Endothelial cell of umbilical vein (primary cell): ENCODE measurements at regions not wholly inside any gene's neighbourhood (a gene's known extent, or its start where the extent isn't known, plus 50 kb on each side); places are given as distances from the start of the nearest gene placed in this dataset.

Experiments used
- BruUV-seq: library from RNA; stranded (reverse); fragments of 400-500 nt; replicated peaks from 2 replicates; lab custom pipeline; 2021; lab: Mats Ljungman, UMichigan
- CTCF ChIA-PET: fragments of 300-600, 350-600 bp; sonication (Branson Sonifier 250); formaldehyde crosslinking; loops from one replicate; lab custom pipeline; 2021; ENCODE audit warnings: antibody characterized with exemption, inconsistent platforms; lab: Charles Lee
- POLR2A ChIA-PET: fragments of 300-600, 350-600 bp; sonication (Branson Sonifier 250); formaldehyde crosslinking; loops from one replicate; lab custom pipeline; 2021; ENCODE audit warnings: antibody characterized with exemption, inconsistent platforms; lab: Charles Lee
- DNase-seq: peaks from one replicate; pipeline ENCODE4 v3.0.0-alpha.2; 2011; ENCODE audit warnings: low read depth, low spot score
- FAIRE-seq: peaks from 2 replicates; lab custom pipeline; 2011; peaks lifted over from hg19 to GRCh38; lab: Jason Lieb, UNC
- H2AFZ ChIP-seq: 2 replicates; pipeline ENCODE4 v1.6.0; 2012; ENCODE audit warnings: low read depth, low read length, control low read depth, inconsistent platforms
- H3K27ac ChIP-seq: 2 replicates; pipeline ENCODE4 v1.5.1; 2011; ENCODE audit warnings: low read depth, mild to moderate bottlenecking, control low read depth, low read length, moderate library complexity; ENCODE audit not compliant: insufficient read depth
- H3K27me3 ChIP-seq, 2 experiments: 2 replicates each; pipeline versions ENCODE4 v1.6.0 to v1.6.1; 2011; ENCODE audit warnings: low read length in 2 of 2, mixed read lengths in 1 of 2; ENCODE audit not compliant: control insufficient read depth in 2 of 2, insufficient read depth in 2 of 2
- H3K36me3 ChIP-seq, 2 experiments: 2 replicates in 1 of 2; 3 replicates in 1 of 2; pipeline ENCODE4 v1.5.1; 2011; ENCODE audit warnings: low read length in 2 of 2, mild to moderate bottlenecking in 1 of 2, moderate library complexity in 1 of 2; ENCODE audit not compliant: control insufficient read depth in 2 of 2, insufficient read depth in 2 of 2; ENCODE audit errors: extremely low read depth in 1 of 2
- H3K4me1 ChIP-seq: 3 replicates; pipeline ENCODE4 v1.5.1; 2011; ENCODE audit warnings: mild to moderate bottlenecking, low read length; ENCODE audit not compliant: control insufficient read depth, insufficient read depth; ENCODE audit errors: extremely low read depth
- H3K4me2 ChIP-seq: 2 replicates; pipeline ENCODE4 v1.6.1; 2011; ENCODE audit warnings: low read length, control low read depth, mixed read lengths; ENCODE audit not compliant: insufficient read depth
- H3K4me3 ChIP-seq, 3 experiments: fragments of 200-600 bp in 1 of 3; sonication (generic), shearing (Covaris generic) in 1 of 3; replicated peaks in 1 of 3; 2 replicates each; pipeline ENCODE4 v1.5.1; 2011 to 2016; ENCODE audit warnings: control low read depth in 3 of 3, low read length in 3 of 3, mild to moderate bottlenecking in 2 of 3, inconsistent platforms in 1 of 3, low read depth in 1 of 3, moderate library complexity in 1 of 3; ENCODE audit not compliant: insufficient read depth in 1 of 3
- H3K79me2 ChIP-seq: 2 replicates; pipeline ENCODE4 v1.6.0; 2012; ENCODE audit warnings: low read length, inconsistent platforms; ENCODE audit not compliant: control insufficient read depth, insufficient read depth
- H3K9ac ChIP-seq: replicated peaks from 2 replicates; pipeline ENCODE3; 2011; ENCODE audit warnings: low read length, control low read depth; ENCODE audit not compliant: insufficient read depth; ENCODE audit errors: extremely low read depth
- H3K9me1 ChIP-seq: replicated peaks from 3 replicates; pipeline ENCODE4 v1.6.0; 2011; ENCODE audit warnings: mild to moderate bottlenecking, low read length; ENCODE audit not compliant: control insufficient read depth, insufficient read depth; ENCODE audit errors: extremely low read depth
- H3K9me3 ChIP-seq: replicated peaks from 2 replicates; pipeline ENCODE4 v1.5.1; 2012; ENCODE audit warnings: low read length, inconsistent platforms; ENCODE audit not compliant: control insufficient read depth, insufficient read depth
- H4K20me1 ChIP-seq: replicated peaks from 2 replicates; pipeline ENCODE3; 2011; ENCODE audit warnings: mild to moderate bottlenecking, low read length; ENCODE audit not compliant: control insufficient read depth, insufficient read depth; ENCODE audit errors: extremely low read depth
- CTCF ChIP-seq, 2 donors: IDR thresholded peaks; 1 replicate in 1 of 2; 2 replicates in 1 of 2; pipeline ENCODE4 v1.5.1; 2011; ENCODE audit warnings: low read length in 2 of 2, mild to moderate bottlenecking in 2 of 2, moderate library complexity in 2 of 2, control low read depth in 1 of 2, inconsistent platforms in 1 of 2, low read depth in 1 of 2; ENCODE audit not compliant: insufficient read depth in 1 of 2; ENCODE audit errors: extremely low read depth in 1 of 2
- EZH2 ChIP-seq: IDR thresholded peaks from 2 replicates; pipeline ENCODE4 v1.6.1; 2012; ENCODE audit warnings: borderline replicate concordance, low read depth, mild to moderate bottlenecking, moderate library complexity, low read length, inconsistent platforms; ENCODE audit not compliant: severe bottlenecking
- FOS ChIP-seq: IDR thresholded peaks from 2 replicates; pipeline ENCODE4 v1.6.1; 2011; ENCODE audit warnings: mild to moderate bottlenecking, low read length, moderate library complexity, borderline replicate concordance; ENCODE audit not compliant: insufficient read depth
- GATA2 ChIP-seq: IDR thresholded peaks from 2 replicates; pipeline ENCODE4 v1.7.0; 2011; ENCODE audit warnings: low read depth, mild to moderate bottlenecking, moderate library complexity, mixed read lengths, low read length; ENCODE audit not compliant: insufficient read length, insufficient read depth
- JUN ChIP-seq: IDR thresholded peaks from 2 replicates; pipeline ENCODE4 v1.6.1; 2011; ENCODE audit warnings: borderline replicate concordance, low read depth; ENCODE audit not compliant: insufficient read length, insufficient read depth
- MAX ChIP-seq: IDR thresholded peaks from 2 replicates; pipeline ENCODE4 v1.6.1; 2011; ENCODE audit not compliant: insufficient read depth, insufficient read length
- MYC ChIP-seq: IDR thresholded peaks from one replicate; pipeline ENCODE4 v1.6.1; 2011; ENCODE audit warnings: mild to moderate bottlenecking, low read depth, low read length
- POLR2A ChIP-seq: IDR thresholded peaks from 2 replicates; pipeline ENCODE4 v1.6.1; 2012; ENCODE audit warnings: low read depth, mild to moderate bottlenecking, control low read depth, low read length
- POLR2AphosphoS5 ChIP-seq: IDR thresholded peaks from 2 replicates; pipeline ENCODE4 v1.6.1; 2012; ENCODE audit warnings: low read depth, mild to moderate bottlenecking, control low read depth, low read length, moderate library complexity; ENCODE audit not compliant: insufficient read depth
- dilution Hi-C: fragments of 300-500 bp; cut with MboI; formaldehyde crosslinking; loops from one replicate; pipeline ENCODE4 v1.15.0; 2019; ENCODE audit warnings: low sequenced_read_pairs; ENCODE audit not compliant: extremely low pct_ligation_motif_present
- intact Hi-C: fragments of 100-400 bp; cut with micrococcal nuclease; formaldehyde crosslinking; loops from one replicate; pipeline ENCODE4 v1.10.0; 2022

- H3K9me3 ChIP-seq: no peaks in the 10 kb centered on the region
- H3K27me3 ChIP-seq: no peaks in the 10 kb centered on the region
- no peak overlapping the region for H2AFZ ChIP-seq
- H3K9ac ChIP-seq: no peak overlapping the region
- H3K4me1 ChIP-seq: no peaks in the 10 kb centered on the region
- H4K20me1 ChIP-seq: no peaks in the 10 kb centered on the region
- dilution Hi-C loops: no loop called here
- TF ChIP-seq JUN: no peak
- TF ChIP-seq FOS: no peak
- TF ChIP-seq POLR2A: no peak
- TF ChIP-seq POLR2AphosphoS5: no peak
- no peak for TF ChIP-seq MAX
- no peak for TF ChIP-seq MYC
- no peak for TF ChIP-seq GATA2
- no peak for TF ChIP-seq EZH2
- TF ChIP-seq CTCF (IDR thresholded peaks at IDR 0.05; ENCODE audit: extremely low read depth in 1 of 2, insufficient read depth in 1 of 2, low read depth in 1 of 2, low read length in 2 of 2): no peak
- no peaks in the 10 kb centered on the region for H3K36me3 ChIP-seq
- ChIA-PET CTCF (interaction anchor here (0.9 to 1.3 kb wide), 2 partner anchors 222 to 445 kb away, joined by 3 to 4 read pairs; no protein-coding TSS in a partner anchor), POLR2A (no interaction called here)
- no peaks in the 10 kb centered on the region for H3K9me1 ChIP-seq
- no peak for DNase-seq
- FAIRE-seq: no peak
- no peaks in the 10 kb centered on the region for H3K79me2 ChIP-seq
- no peak overlapping the region for H3K4me2 ChIP-seq
- no peak overlapping the region for H3K4me3 ChIP-seq
- no TSS peak for BruUV-seq
- no peak overlapping the region for H3K27ac ChIP-seq
- intact Hi-C loops: loop anchor here (10.0 kb wide), 1 partner anchor 846 kb away; no protein-coding TSS in a partner anchor
Measured at GRCh38 chr1:65681096-65681495, 111.6 kb upstream of the PDE4B start.
